H9 (cell line): ENCODE measurements at regions not wholly inside any gene's neighbourhood (a gene's known extent, or its start where the extent isn't known, plus 50 kb on each side); places are given as distances from the start of the nearest gene placed in this dataset.

Experiments
- DNase-seq: peaks from one replicate; pipeline ENCODE4 v3.0.0-alpha.2; 2017
- H2AFZ ChIP-seq: one replicate; pipeline ENCODE4 v1.6.1; 2013; ENCODE audit warnings: mild to moderate bottlenecking, low read length, control low read depth, moderate library complexity
- H2AK5ac ChIP-seq: 2 replicates; pipeline ENCODE4 v1.6.1; 2013; ENCODE audit warnings: low read length, control low read depth, mixed read lengths; ENCODE audit not compliant: insufficient read length
- H2BK120ac ChIP-seq: one replicate; pipeline ENCODE4 v1.6.1; 2013; ENCODE audit warnings: low read depth, mild to moderate bottlenecking, low read length, control low read depth, inconsistent platforms; ENCODE audit not compliant: poor library complexity, severe bottlenecking
- H2BK12ac ChIP-seq: 2 replicates; pipeline ENCODE4 v1.6.1; 2013; ENCODE audit warnings: low read length, control low read depth, mixed read lengths, low read depth; ENCODE audit not compliant: insufficient read length
- H2BK15ac ChIP-seq: 2 replicates; pipeline ENCODE4 v1.6.1; 2013; ENCODE audit warnings: low read depth, low read length, control low read depth
- H2BK20ac ChIP-seq: one replicate; pipeline ENCODE4 v1.6.1; 2013; ENCODE audit warnings: low read depth, mild to moderate bottlenecking, low read length, control low read depth, inconsistent platforms; ENCODE audit not compliant: poor library complexity, severe bottlenecking
- H2BK5ac ChIP-seq: 2 replicates; pipeline ENCODE4 v1.6.1; 2013; ENCODE audit warnings: low read length, control low read depth, mixed read lengths; ENCODE audit not compliant: insufficient read length
- H3K14ac ChIP-seq: 2 replicates; pipeline ENCODE4 v1.6.1; 2013; ENCODE audit warnings: low read length, control low read depth; ENCODE audit not compliant: insufficient read depth
- H3K18ac ChIP-seq: 2 replicates; pipeline ENCODE4 v1.6.1; 2013; ENCODE audit warnings: low read depth, mild to moderate bottlenecking, mixed read lengths, low read length, control low read depth; ENCODE audit not compliant: insufficient read length
- H3K23ac ChIP-seq: 2 replicates; pipeline ENCODE4 v1.6.1; 2013; ENCODE audit warnings: low read length, control low read depth, mixed read lengths, low read depth; ENCODE audit not compliant: insufficient read length
- H3K23me2 ChIP-seq: 2 replicates; pipeline ENCODE4 v1.6.1; 2013; ENCODE audit warnings: low read depth, mild to moderate bottlenecking, mixed read lengths, low read length, control low read depth; ENCODE audit not compliant: insufficient read length, poor library complexity, severe bottlenecking
- H3K27ac ChIP-seq: 2 replicates; pipeline ENCODE4 v1.5.1; 2013; ENCODE audit warnings: low read length, control low read depth, mixed read lengths, low read depth; ENCODE audit not compliant: insufficient read length
- H3K27me3 ChIP-seq: 2 replicates; pipeline ENCODE4 v1.6.1; 2013; ENCODE audit warnings: low read length, control low read depth, inconsistent platforms; ENCODE audit not compliant: insufficient read depth
- H3K4ac ChIP-seq: 2 replicates; pipeline ENCODE4 v1.6.1; 2013; ENCODE audit warnings: low read depth, mild to moderate bottlenecking, control low read depth, inconsistent platforms, low read length, moderate library complexity
- H3K4me1 ChIP-seq: 2 replicates; pipeline ENCODE4 v1.6.1; 2013; ENCODE audit warnings: low read length, control low read depth, inconsistent platforms; ENCODE audit not compliant: insufficient read depth
- H3K4me2 ChIP-seq: 2 replicates; pipeline ENCODE4 v1.6.1; 2013; ENCODE audit warnings: low read length, control low read depth, mixed read lengths; ENCODE audit not compliant: insufficient read length, insufficient read depth
- H3K56ac ChIP-seq: 2 replicates; pipeline ENCODE4 v1.6.1; 2013; ENCODE audit warnings: low read depth, mild to moderate bottlenecking, mixed read lengths, low read length, control low read depth; ENCODE audit not compliant: insufficient read length
- H3K79me1 ChIP-seq: 2 replicates; pipeline ENCODE4 v1.6.1; 2013; ENCODE audit warnings: low read depth, mild to moderate bottlenecking, moderate library complexity, low read length, control low read depth, inconsistent platforms; ENCODE audit not compliant: insufficient read depth, poor library complexity, severe bottlenecking
- H3K79me2 ChIP-seq: 2 replicates; pipeline ENCODE4 v1.6.1; 2013; ENCODE audit warnings: low read length, control low read depth, inconsistent platforms; ENCODE audit not compliant: insufficient read depth
- H3K9ac ChIP-seq: 2 replicates; pipeline ENCODE4 v1.6.1; 2013; ENCODE audit warnings: low read length, control low read depth, mixed read lengths; ENCODE audit not compliant: insufficient read length; ENCODE audit errors: extremely low read depth
- H3K9me3 ChIP-seq: one replicate; pipeline ENCODE4 v1.6.1; 2013; ENCODE audit warnings: low read depth, low read length, inconsistent platforms; ENCODE audit not compliant: control insufficient read depth
- H3T11ph ChIP-seq: one replicate; pipeline ENCODE4 v1.6.1; 2013; ENCODE audit warnings: mild to moderate bottlenecking, low read length, control low read depth, inconsistent platforms
- H4K20me1 ChIP-seq: one replicate; pipeline ENCODE4 v1.6.1; 2013; ENCODE audit not compliant: control insufficient read depth, insufficient read length, insufficient read depth
- H4K5ac ChIP-seq: 2 replicates; pipeline ENCODE4 v1.6.1; 2013; ENCODE audit warnings: low read depth, mild to moderate bottlenecking, mixed read lengths, low read length, control low read depth; ENCODE audit not compliant: insufficient read length
- H4K8ac ChIP-seq: replicated peaks from 2 replicates; pipeline ENCODE4 v1.6.1; 2013; ENCODE audit warnings: low read length, control low read depth, mixed read lengths, low read depth; ENCODE audit not compliant: insufficient read length
- H4K91ac ChIP-seq: 2 replicates; pipeline ENCODE4 v1.6.1; 2013; ENCODE audit warnings: low read depth, mild to moderate bottlenecking, moderate library complexity, mixed read lengths, low read length, control low read depth; ENCODE audit not compliant: insufficient read length
- H3K27ac Mint-ChIP-seq, 3 experiments: 2 replicates in 2 of 3; 3 replicates in 1 of 3; pipeline ENCODE4 v1.8.0; 2020 to 2021; ENCODE audit warnings: mixed read lengths in 3 of 3, mild to moderate bottlenecking in 1 of 3, moderate library complexity in 1 of 3
- H3K27me3 Mint-ChIP-seq: 2 replicates; pipeline ENCODE4 v1.8.0; 2021; ENCODE audit warnings: low read depth, mild to moderate bottlenecking, moderate library complexity, mixed read lengths
- H3K36me3 Mint-ChIP-seq, 3 experiments: 2 replicates in 2 of 3; 3 replicates in 1 of 3; pipeline ENCODE4 v1.8.0; 2020 to 2021; ENCODE audit warnings: low read depth in 3 of 3, mixed read lengths in 3 of 3; ENCODE audit not compliant: insufficient read depth in 1 of 3
- H3K4me1 Mint-ChIP-seq, 2 experiments: 2 replicates each; pipeline ENCODE4 v1.8.0; 2020; ENCODE audit warnings: mixed read lengths in 2 of 2
- H3K4me3 Mint-ChIP-seq, 2 experiments: 2 replicates in 1 of 2; 3 replicates in 1 of 2; pipeline ENCODE4 v1.8.0; 2020 to 2021; ENCODE audit warnings: mild to moderate bottlenecking in 2 of 2, mixed read lengths in 2 of 2, moderate library complexity in 1 of 2
- H3K9me3 Mint-ChIP-seq, 2 experiments: 2 replicates in 1 of 2; 3 replicates in 1 of 2; pipeline ENCODE4 v1.8.0; 2020; ENCODE audit warnings: mild to moderate bottlenecking in 2 of 2, mixed read lengths in 2 of 2, moderate library complexity in 1 of 2
- CTCF ChIP-seq: fragments of 200-600 bp; sonication (generic); conservative IDR thresholded peaks from 3 replicates; pipeline ENCODE4 v1.8.0; 2021; ENCODE audit warnings: antibody characterized with exemption, mild to moderate bottlenecking
- WGBS: extraction: QIAGEN DNeasy Blood & Tissue Kit; methylation state at CpG from one replicate; pipeline ENCODE4 v1.1.7; 2013; ENCODE audit warnings: missing lambda C conversion rate, low lambda C conversion rate, mixed read lengths; ENCODE audit not compliant: insufficient read length; ENCODE audit errors: extremely low coverage; 5-methylcytosine and 5-hydroxymethylcytosine counted together

- Histone ChIP-seq H3K23ac (no peak overlapping the region), H3K4ac (no peak overlapping the region), H3K79me1 (no peaks in the 10 kb centered on the region), H2AFZ (no peak overlapping the region), H3K79me2 (no peaks in the 10 kb centered on the region), H2AK5ac (no peak overlapping the region), H3K27me3 (no peaks in the 10 kb centered on the region), H4K20me1 (no peaks in the 10 kb centered on the region), H4K5ac (no peak overlapping the region), H3K27ac (no peak overlapping the region), H3T11ph (no peak overlapping the region), H3K23me2 (no peaks in the 10 kb centered on the region), H3K4me2 (no peak overlapping the region), H3K14ac (no peak overlapping the region), H3K56ac (no peak overlapping the region), H2BK15ac (no peak overlapping the region), H2BK120ac (no peak overlapping the region), H4K91ac (no peak overlapping the region), H2BK12ac (no peak overlapping the region), H3K4me1 (no peaks in the 10 kb centered on the region), H3K9ac (no peak overlapping the region), H2BK20ac (no peak overlapping the region), H2BK5ac (no peak overlapping the region), H4K8ac (no peak overlapping the region), H3K18ac (no peak overlapping the region), H3K9me3 (no peaks in the 10 kb centered on the region)
- Mint-ChIP-seq H3K27me3 (peaks cover 2% of the 10 kb centered on the region), H3K27ac (no peak overlapping the region), H3K9me3 (peaks cover 1 to 3% of the 10 kb centered on the region in 2 experiments; a peak in 3 of 5 replicates), H3K36me3 (peaks cover 0 to 1% (median 0%) of the 10 kb centered on the region in 3 experiments; a peak in 1 of 7 replicates), H3K4me3 (no peak overlapping the region), H3K4me1 (no peaks in the 10 kb centered on the region)
- no peak for DNase-seq
- no CpG with 5 or more reads among the region's 6 CpGs for WGBS
- no peak for TF ChIP-seq CTCF
Measured at GRCh38 chr10:47140761-47141348, 159.1 kb upstream of the GDF10 start.
